PC-9 (cell line): ENCODE measurements at regions not wholly inside any gene's neighbourhood (a gene's known extent, or its start where the extent isn't known, plus 50 kb on each side); places are given as distances from the start of the nearest gene placed in this dataset.

ENCODE experiments used
- BruUV-seq: library from RNA; stranded (reverse); fragments of 400-500 nt; replicated peaks from 2 replicates; lab custom pipeline; 2021; lab: Mats Ljungman, UMichigan
- CTCF ChIA-PET: fragments of 300-600 bp; sonication (Branson Sonifier 250); formaldehyde crosslinking; loops from one replicate; lab custom pipeline; 2022; ENCODE audit warnings: antibody characterized with exemption; lab: Charles Lee
- POLR2A ChIA-PET: fragments of 300-600 bp; sonication (Branson Sonifier 250); formaldehyde crosslinking; loops from one replicate; lab custom pipeline; 2022; ENCODE audit warnings: antibody characterized with exemption; ENCODE audit not compliant: unreplicated experiment; lab: Charles Lee
- DNase-seq, 2 experiments: peaks; one replicate each; pipeline versions ENCODE4 v3.0.0 to v3.0.0-alpha.2; 2015 to 2022; ENCODE audit warnings: mixed read lengths in 1 of 2
- H2AFZ ChIP-seq: fragments of 200-600 bp; sonication (generic); 2 replicates; pipeline ENCODE4 v1.8.1; 2017; ENCODE audit warnings: antibody characterized with exemption
- H3F3A ChIP-seq: fragments of 200-600 bp; sonication (generic); 2 replicates; pipeline ENCODE4 v1.8.1; 2017; ENCODE audit warnings: antibody characterized with exemption, mild to moderate bottlenecking, low read depth; ENCODE audit not compliant: insufficient read depth
- H3K27ac ChIP-seq: fragments of 200-600 bp; sonication (generic); 2 replicates; pipeline ENCODE4 v1.6.1; 2016; ENCODE audit warnings: mixed run types
- H3K27me3 ChIP-seq: fragments of 200-600 bp; sonication (generic); 2 replicates; pipeline ENCODE4 v1.6.1; 2016; ENCODE audit warnings: low read depth, mixed run types; ENCODE audit not compliant: insufficient read depth
- H3K36me3 ChIP-seq: fragments of 200-600 bp; sonication (generic); 2 replicates; pipeline ENCODE4 v1.6.1; 2016; ENCODE audit warnings: low read depth, mixed run types
- H3K4me1 ChIP-seq: fragments of 200-600 bp; sonication (generic); replicated peaks from 2 replicates; pipeline ENCODE4 v1.6.1; 2016; ENCODE audit warnings: mixed run types; ENCODE audit not compliant: insufficient read depth
- H3K4me2 ChIP-seq: fragments of 200-600 bp; sonication (generic); 2 replicates; pipeline ENCODE4 v1.6.1; 2017; ENCODE audit warnings: mixed run types
- H3K4me3 ChIP-seq: fragments of 200-600 bp; sonication (generic); 2 replicates; pipeline ENCODE4 v1.6.1; 2016; ENCODE audit warnings: mixed run types
- H3K79me2 ChIP-seq: fragments of 200-600 bp; sonication (generic); 2 replicates; pipeline ENCODE4 v1.6.1; 2017; ENCODE audit warnings: low read depth, mixed run types
- H3K9me2 ChIP-seq: fragments of 200-600 bp; sonication (generic); 2 replicates; pipeline ENCODE4 v1.8.1; 2017; ENCODE audit warnings: mild to moderate bottlenecking; ENCODE audit not compliant: insufficient read depth
- H3K9me3 ChIP-seq: fragments of 200-600 bp; sonication (generic); 2 replicates; pipeline ENCODE4 v1.8.1; 2016; ENCODE audit warnings: low read depth; ENCODE audit not compliant: insufficient read depth
- H4K20me1 ChIP-seq: fragments of 200-600 bp; sonication (generic); 2 replicates; pipeline ENCODE4 v1.8.1; 2017; ENCODE audit not compliant: insufficient read depth
- EZH2 ChIP-seq: fragments of 200-600 bp; sonication (generic); IDR thresholded peaks from 2 replicates; pipeline ENCODE4 v1.8.0; 2017; ENCODE audit warnings: antibody characterized with exemption, low read depth
- intact Hi-C: fragments of 100-400 bp; cut with micrococcal nuclease; formaldehyde crosslinking; loops from one replicate; pipeline ENCODE4 v1.10.0; 2022; ENCODE audit not compliant: unreplicated experiment
- TF ChIP-seq, protein P1 (sequence below): fragments of 200-600 bp; sonication (generic); conservative IDR thresholded peaks from 2 replicates; pipeline ENCODE4 v1.6.1; 2017; ENCODE audit warnings: mixed run types, antibody characterized with exemption, mild to moderate bottlenecking, moderate library complexity

DNA sequence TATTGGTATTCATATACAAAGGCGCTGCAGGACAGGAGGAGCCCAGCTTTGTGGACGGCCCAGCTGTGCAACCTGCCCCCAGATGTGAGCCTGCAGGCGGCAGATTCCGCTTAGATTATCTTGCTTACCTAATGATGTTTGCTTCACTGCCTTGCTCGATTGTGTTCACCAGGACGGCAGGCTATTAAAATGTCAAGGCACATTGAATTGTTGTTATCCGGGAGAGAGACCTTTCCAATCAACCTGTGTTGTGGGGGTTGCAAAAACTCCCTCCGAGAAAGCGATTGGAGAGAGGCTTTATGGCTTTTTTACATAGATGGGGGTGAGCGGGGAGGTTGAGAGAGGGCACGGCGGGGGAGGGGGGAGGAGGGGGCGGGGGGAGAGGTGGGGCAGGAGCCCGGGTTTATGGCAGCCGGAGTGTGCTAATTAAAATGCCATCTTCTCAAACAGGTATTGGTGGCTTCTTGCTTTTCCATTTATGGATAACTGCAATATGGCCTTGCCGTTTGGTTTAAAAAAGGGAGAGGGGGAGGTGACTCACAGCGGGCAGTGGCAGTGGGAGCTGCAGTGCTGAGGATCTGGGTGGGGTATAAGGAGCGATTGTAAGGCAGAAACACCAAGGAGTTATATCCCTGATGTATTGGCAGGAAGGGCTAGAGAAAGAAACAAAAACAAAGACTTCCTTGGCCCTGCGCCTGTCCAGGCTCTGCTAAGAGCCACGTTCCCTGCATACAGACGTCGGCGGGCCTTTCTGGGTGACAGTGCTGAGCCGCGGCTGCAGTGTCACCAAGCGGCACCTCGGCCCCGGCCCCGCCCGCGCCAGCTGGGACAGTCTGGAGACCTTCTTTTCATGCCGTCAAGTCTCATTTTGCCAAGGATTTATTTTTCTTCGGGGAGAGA is 97.2 kb downstream of the INSIG2 start:
- ChIA-PET POLR2A (interaction anchor here (0.6 to 0.7 kb wide), 3 partner anchors 36 to 138 kb away, joined by 3 to 4 read pairs (median 3); no protein-coding TSS in a partner anchor), CTCF (interaction anchor here (1.4 kb wide), 1 partner anchor 139 kb away, joined by 6 read pairs; no protein-coding TSS in a partner anchor)
- intact Hi-C loops: loop anchor here (1.0 to 2.0 kb wide), 4 partner anchors 62 to 138 kb away; partner anchors contain the start of gene INSIG2
- peak overlapping the region; percentile 92 for H3K27ac ChIP-seq
- no peaks in the 10 kb centered on the region for H3K9me3 ChIP-seq
- no peaks in the 10 kb centered on the region for H3K9me2 ChIP-seq
- H3K27me3 ChIP-seq: no peaks in the 10 kb centered on the region
- H3F3A ChIP-seq: peaks cover 33% of the 10 kb centered on the region
- H2AFZ ChIP-seq: peak overlapping the region; percentile 90
- no peaks in the 10 kb centered on the region for H4K20me1 ChIP-seq
- no peaks in the 10 kb centered on the region for H3K79me2 ChIP-seq
- peak overlapping the region; percentile 75 for H3K4me3 ChIP-seq
- peaks cover 23% of the 10 kb centered on the region for H3K4me1 ChIP-seq
- TF ChIP-seq, protein P1, sequence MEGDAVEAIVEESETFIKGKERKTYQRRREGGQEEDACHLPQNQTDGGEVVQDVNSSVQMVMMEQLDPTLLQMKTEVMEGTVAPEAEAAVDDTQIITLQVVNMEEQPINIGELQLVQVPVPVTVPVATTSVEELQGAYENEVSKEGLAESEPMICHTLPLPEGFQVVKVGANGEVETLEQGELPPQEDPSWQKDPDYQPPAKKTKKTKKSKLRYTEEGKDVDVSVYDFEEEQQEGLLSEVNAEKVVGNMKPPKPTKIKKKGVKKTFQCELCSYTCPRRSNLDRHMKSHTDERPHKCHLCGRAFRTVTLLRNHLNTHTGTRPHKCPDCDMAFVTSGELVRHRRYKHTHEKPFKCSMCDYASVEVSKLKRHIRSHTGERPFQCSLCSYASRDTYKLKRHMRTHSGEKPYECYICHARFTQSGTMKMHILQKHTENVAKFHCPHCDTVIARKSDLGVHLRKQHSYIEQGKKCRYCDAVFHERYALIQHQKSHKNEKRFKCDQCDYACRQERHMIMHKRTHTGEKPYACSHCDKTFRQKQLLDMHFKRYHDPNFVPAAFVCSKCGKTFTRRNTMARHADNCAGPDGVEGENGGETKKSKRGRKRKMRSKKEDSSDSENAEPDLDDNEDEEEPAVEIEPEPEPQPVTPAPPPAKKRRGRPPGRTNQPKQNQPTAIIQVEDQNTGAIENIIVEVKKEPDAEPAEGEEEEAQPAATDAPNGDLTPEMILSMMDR: no peak; the same call in 1 of the 2 replicates
- TF ChIP-seq EZH2: no peak
- H3K4me2 ChIP-seq: peak overlapping the region; percentile 84
- BruUV-seq: TSS peak; percentile 99
- H3K36me3 ChIP-seq: no peaks in the 10 kb centered on the region
- DNase-seq: peak; percentile 57 to 67

DNA sequence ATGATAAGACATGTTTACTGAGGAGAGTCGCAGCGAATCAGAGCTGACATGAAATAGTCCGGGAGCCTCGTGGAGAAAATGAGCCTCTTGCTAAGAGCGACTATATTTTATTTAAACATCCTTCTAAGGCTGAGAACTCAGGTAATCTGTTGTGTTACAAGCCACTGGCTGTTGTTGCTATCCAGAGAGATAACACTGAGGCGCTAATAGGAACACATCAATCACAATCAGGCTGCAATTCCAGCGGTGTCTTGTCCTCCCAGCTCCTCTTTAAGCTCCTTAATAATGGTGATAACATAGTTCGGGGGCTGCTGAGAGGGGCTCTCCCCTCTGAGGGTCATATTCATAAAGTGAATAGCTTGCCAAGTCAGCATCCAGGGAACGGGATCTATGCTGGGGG is 95.1 kb downstream of the INSIG2 start:
- TF ChIP-seq, protein P1: no peak
- no peak for TF ChIP-seq EZH2
- ChIA-PET POLR2A (no interaction called here), CTCF (no interaction called here)
- intact Hi-C loops: no loop called here
- Histone ChIP-seq H2AFZ (no peak overlapping the region), H3K4me2 (no peak overlapping the region), H3K9me3 (no peaks in the 10 kb centered on the region), H3K27me3 (no peaks in the 10 kb centered on the region), H3K36me3 (no peaks in the 10 kb centered on the region), H3K79me2 (no peaks in the 10 kb centered on the region), H3K27ac (no peak overlapping the region), H3K4me3 (no peak overlapping the region), H4K20me1 (no peaks in the 10 kb centered on the region), H3K4me1 (peaks cover 23% of the 10 kb centered on the region), H3K9me2 (no peaks in the 10 kb centered on the region), H3F3A (peaks cover 26% of the 10 kb centered on the region)
- no peak for DNase-seq
- BruUV-seq: no TSS peak

DNA sequence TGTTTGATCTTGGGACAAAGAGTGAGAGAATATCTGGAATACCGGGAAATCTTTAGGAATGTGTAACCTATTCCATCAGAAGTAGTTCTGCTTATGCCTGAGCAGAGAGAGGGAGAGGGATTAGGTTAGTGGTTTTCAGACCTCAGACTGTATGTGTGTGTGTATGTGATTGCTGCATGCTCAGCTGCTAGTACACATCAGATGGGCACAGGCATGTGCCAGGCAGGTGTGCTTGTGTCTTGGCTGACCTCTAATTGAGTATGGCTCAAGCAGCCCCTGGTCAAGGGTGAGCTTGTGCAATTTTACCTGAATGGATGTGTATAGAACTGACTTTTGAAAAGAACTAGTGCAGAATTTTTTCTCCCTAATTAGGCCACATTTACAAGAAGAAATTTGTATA is 91.2 kb downstream of the INSIG2 start:
- CTCF ChIA-PET: no interaction called here
- H4K20me1 ChIP-seq: no peaks in the 10 kb centered on the region
- BruUV-seq: no TSS peak

More for the DNA sequence above, 91.2 kb downstream of the INSIG2 start:
- POLR2A ChIA-PET: no interaction called here
- H3K27me3 ChIP-seq: no peaks in the 10 kb centered on the region
- H3K27ac ChIP-seq: no peak overlapping the region
- H2AFZ ChIP-seq: no peak overlapping the region
- H3K79me2 ChIP-seq: no peaks in the 10 kb centered on the region
- H3K36me3 ChIP-seq: no peaks in the 10 kb centered on the region
- no peaks in the 10 kb centered on the region for H3K9me3 ChIP-seq
- no peak overlapping the region for H3K4me3 ChIP-seq
- DNase-seq: no peak
- H3F3A ChIP-seq: no peaks in the 10 kb centered on the region; the same call in 1 of the 2 replicates
- H3K4me1 ChIP-seq: peaks cover 26% of the 10 kb centered on the region
- no peak overlapping the region for H3K4me2 ChIP-seq
- intact Hi-C loops: no loop called here
- no peak for TF ChIP-seq EZH2
- H3K9me2 ChIP-seq: no peaks in the 10 kb centered on the region
